Thyroid gland (tissue), 4 donors: ENCODE measurements at regions not wholly inside any gene's neighbourhood (a gene's known extent, or its start where the extent isn't known, plus 50 kb on each side); places are given as distances from the start of the nearest gene placed in this dataset.

Experiments
- DNase-seq, 2 donors: peaks; one replicate each; pipeline ENCODE4 v3.0.0-alpha.2; 2019
- H3K27ac ChIP-seq, 3 donors: fragments of 200-600 bp; sonication (generic); 1 replicate in 2 of 3; 2 replicates in 1 of 3; pipeline ENCODE4 v1.5.1; 2016 to 2019; ENCODE audit warnings: mild to moderate bottlenecking in 1 of 3, moderate library complexity in 1 of 3
- H3K27me3 ChIP-seq: fragments of 200-600 bp; sonication (generic); one replicate; pipeline ENCODE4 v1.5.1; 2019
- H3K36me3 ChIP-seq, 2 donors: fragments of 200-600 bp; sonication (generic); one replicate each; pipeline ENCODE4 v1.5.1; 2016 to 2019
- H3K4me1 ChIP-seq, 2 donors: fragments of 200-600 bp; sonication (generic); one replicate each; pipeline ENCODE4 v1.5.1; 2017 to 2019
- H3K4me3 ChIP-seq, 3 donors: fragments of 200-600 bp; sonication (generic); replicated peaks in 1 of 3; 1 replicate in 2 of 3; 2 replicates in 1 of 3; pipeline ENCODE4 v1.5.1; 2016; ENCODE audit warnings: mild to moderate bottlenecking in 1 of 3
- H3K9me3 ChIP-seq: fragments of 200-600 bp; sonication (generic); one replicate; pipeline ENCODE4 v1.5.1; 2017
- CTCF ChIP-seq, 6 experiments: fragments of 200-600 bp in 3 of 6; fragments of 450-650 bp in 3 of 6; sonication (generic) in 3 of 6; IDR thresholded peaks; one replicate each; pipeline ENCODE4 v1.5.1; 2016 to 2019; ENCODE audit warnings: antibody characterized with exemption in 6 of 6, mild to moderate bottlenecking in 2 of 6, inconsistent platforms in 1 of 6, moderate library complexity in 1 of 6
- POLR2A ChIP-seq, 2 donors: fragments of 450-650 bp; IDR thresholded peaks; one replicate each; pipeline ENCODE4 v1.6.1; 2017; ENCODE audit warnings: antibody characterized with exemption in 2 of 2, mild to moderate bottlenecking in 2 of 2, moderate library complexity in 1 of 2
- WGBS, 2 donors: methylation state at CpG; one replicate each; pipeline ENCODE4 v1.1.5; 2017; 5-methylcytosine and 5-hydroxymethylcytosine counted together
- intact Hi-C: fragments of 100-400 bp; cut with DNase I; formaldehyde crosslinking; loops from one replicate; pipeline ENCODE4 v1.15.1; 2023

- Histone ChIP-seq H3K4me3 (no peak overlapping the region), H3K9me3 (no peaks in the 10 kb centered on the region), H3K36me3 (no peaks in the 10 kb centered on the region), H3K27me3 (no peaks in the 10 kb centered on the region), H3K27ac (no peak overlapping the region), H3K4me1 (no peaks in the 10 kb centered on the region)
- DNase-seq, result no peak
- intact Hi-C loops, result no loop called here
- 80 to 83% methylated on average over 4 of the region's 4 CpGs for WGBS, 2 donors
- TF ChIP-seq POLR2A (IDR thresholded peaks at IDR 0.05) (no peak), CTCF (IDR thresholded peaks at IDR 0.05) (no peak)
Observed at GRCh38 chr19:30877661-30878113, 471.5 kb downstream of the TSHZ3 start.

- no peaks in the 10 kb centered on the region for H3K9me3 ChIP-seq
- H3K4me3 ChIP-seq, result no peak overlapping the region
- intact Hi-C loops, result no loop called here
- 80% methylated on average over 1 of the region's 1 CpG for WGBS, 2 donors
- no peaks in the 10 kb centered on the region for H3K27me3 ChIP-seq
- no peaks in the 10 kb centered on the region for H3K4me1 ChIP-seq
- no peak overlapping the region for H3K27ac ChIP-seq
- H3K36me3 ChIP-seq, result no peaks in the 10 kb centered on the region
- TF ChIP-seq POLR2A (IDR thresholded peaks at IDR 0.05), result no peak
- TF ChIP-seq CTCF (IDR thresholded peaks at IDR 0.05), result no peak
- DNase-seq, result no peak
Observed at GRCh38 chr19:30873691-30874090, 475.5 kb downstream of the TSHZ3 start.

- no peak for DNase-seq
- Histone ChIP-seq H3K4me3 (no peak overlapping the region), H3K4me1 (no peaks in the 10 kb centered on the region), H3K27ac (no peak overlapping the region), H3K9me3 (no peaks in the 10 kb centered on the region), H3K27me3 (no peaks in the 10 kb centered on the region), H3K36me3 (no peaks in the 10 kb centered on the region)
- intact Hi-C loops, result no loop called here
- TF ChIP-seq POLR2A (IDR thresholded peaks at IDR 0.05) (no peak), CTCF (IDR thresholded peaks at IDR 0.05) (no peak)
- WGBS, 2 donors, result 82 to 87% methylated on average over 2 of the region's 2 CpGs
Observed at GRCh38 chr19:30873003-30873402, 476.2 kb downstream of the TSHZ3 start.

GRCh38 chr19:30871979-30872378, 477.3 kb downstream of the TSHZ3 start:
- Histone ChIP-seq H3K4me3 (no peak overlapping the region), H3K9me3 (no peaks in the 10 kb centered on the region), H3K36me3 (no peaks in the 10 kb centered on the region), H3K4me1 (no peaks in the 10 kb centered on the region), H3K27me3 (no peaks in the 10 kb centered on the region), H3K27ac (no peak overlapping the region)
- WGBS, 2 donors, result 74 to 81% methylated on average over 4 of the region's 4 CpGs
- TF ChIP-seq POLR2A (IDR thresholded peaks at IDR 0.05) (no peak), CTCF (IDR thresholded peaks at IDR 0.05) (no peak)
- intact Hi-C loops, result no loop called here
- DNase-seq, result no peak

DNA sequence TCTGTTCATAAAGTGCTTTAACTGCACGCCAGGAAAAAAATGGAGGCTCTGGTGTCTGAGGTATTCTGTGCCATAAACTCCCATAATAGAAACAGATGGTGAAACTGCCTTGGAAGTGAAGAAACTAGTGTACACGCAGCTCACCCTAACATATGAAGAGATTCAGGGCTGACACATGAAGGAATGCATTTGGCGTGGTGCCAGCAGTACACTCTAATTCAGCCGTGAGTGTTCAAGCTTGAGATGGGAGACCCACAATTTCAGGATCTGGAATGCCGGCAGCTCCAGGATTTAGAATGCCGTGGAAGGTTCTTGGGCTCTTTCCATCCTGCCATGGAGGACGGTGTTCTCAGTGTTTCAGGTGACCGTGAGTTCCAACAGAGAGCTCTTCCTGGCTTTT, 478.4 kb downstream of the TSHZ3 start:
- no peaks in the 10 kb centered on the region for H3K4me1 ChIP-seq
- H3K9me3 ChIP-seq, result no peaks in the 10 kb centered on the region
- H3K4me3 ChIP-seq, result no peak overlapping the region
- H3K36me3 ChIP-seq, result no peaks in the 10 kb centered on the region
- intact Hi-C loops, result no loop called here
- WGBS, 2 donors, result 14 to 27% methylated on average over 8 of the region's 8 CpGs
- TF ChIP-seq CTCF (IDR thresholded peaks at IDR 0.05) (no peak), POLR2A (IDR thresholded peaks at IDR 0.05) (no peak)
- H3K27ac ChIP-seq, result no peak overlapping the region
- DNase-seq, result peak; percentile 67 to 74
- H3K27me3 ChIP-seq, result no peaks in the 10 kb centered on the region
